HepG2 (cell line): ENCODE measurements at regions not wholly inside any gene's neighbourhood (a gene's known extent, or its start where the extent isn't known, plus 50 kb on each side); places are given as distances from the start of the nearest gene placed in this dataset.

Experiments
- ATF1 ChIP-seq: IDR thresholded peaks from 2 replicates; pipeline ENCODE4 v1.6.1; 2016; ENCODE audit warnings: mild to moderate bottlenecking, control low read depth
- CBFB ChIP-seq: sonication (generic); formaldehyde crosslinking; IDR thresholded peaks from 2 replicates; pipeline ENCODE4 v1.4.0; 2020; ENCODE audit warnings: missing genetic modification reagents
- DNMT3B ChIP-seq: conservative IDR thresholded peaks from 2 replicates; pipeline ENCODE4 v1.6.1; 2016; ENCODE audit warnings: missing biosample characterization, control low read depth
- ERF ChIP-seq: IDR thresholded peaks from 2 replicates; pipeline ENCODE4 v1.6.1; 2018; ENCODE audit warnings: missing biosample characterization, missing genetic modification reagents
- GLMP ChIP-seq: sonication (generic); formaldehyde crosslinking; IDR thresholded peaks from 2 replicates; pipeline ENCODE4 v1.9.0; 2021; ENCODE audit warnings: missing genetic modification reagents, mild to moderate bottlenecking, borderline replicate concordance
- KDM1A ChIP-seq: IDR thresholded peaks from 2 replicates; pipeline ENCODE4 v1.6.1; 2016; ENCODE audit warnings: missing compliant biosample characterization
- MAFG ChIP-seq: sonication (generic); formaldehyde crosslinking; IDR thresholded peaks from 2 replicates; pipeline ENCODE4 v1.5.1; 2020; ENCODE audit warnings: mild to moderate bottlenecking, missing genetic modification reagents
- NR2F2 ChIP-seq: IDR thresholded peaks from 2 replicates; pipeline ENCODE4 v1.6.1; 2012; ENCODE audit warnings: low read depth, inconsistent platforms, borderline replicate concordance
- PPARG ChIP-seq: conservative IDR thresholded peaks from 2 replicates; pipeline ENCODE4 v1.6.1; 2016; ENCODE audit warnings: missing biosample characterization, missing genetic modification reagents
- RELA ChIP-seq: sonication (generic); formaldehyde crosslinking; IDR thresholded peaks from 2 replicates; pipeline ENCODE4 v1.4.0; 2020; ENCODE audit warnings: missing genetic modification reagents
- SRSF1 ChIP-seq: fragments of 200-400 bp; formaldehyde crosslinking; optimal IDR thresholded peaks from 2 replicates; pipeline ENCODE3; 2017; ENCODE audit warnings: mild to moderate bottlenecking, low read depth, low read length, moderate library complexity
- TOPORS ChIP-seq: sonication (generic); formaldehyde crosslinking; IDR thresholded peaks from 2 replicates; pipeline ENCODE4 v1.8.0; 2023; ENCODE audit warnings: mild to moderate bottlenecking, missing genetic modification reagents
- ZBTB40 ChIP-seq, 2 experiments: fragments of 450-650 bp in 1 of 2; sonication (generic) in 1 of 2; formaldehyde crosslinking in 1 of 2; IDR thresholded peaks; 2 replicates each; pipeline versions ENCODE4 v1.6.1 to v1.8.0; 2016 to 2022; ENCODE audit warnings: antibody characterized with exemption in 1 of 2, mild to moderate bottlenecking in 1 of 2, missing genetic modification reagents in 1 of 2
- ZFP37 ChIP-seq: sonication (generic); formaldehyde crosslinking; IDR thresholded peaks from 2 replicates; pipeline ENCODE4 v1.4.0; 2020; ENCODE audit warnings: missing genetic modification reagents, borderline replicate concordance
- ZMYM4 ChIP-seq: sonication (generic); formaldehyde crosslinking; IDR thresholded peaks from 2 replicates; pipeline ENCODE4 v1.8.1; 2023; ENCODE audit warnings: mild to moderate bottlenecking, missing genetic modification reagents
- ZNF343 ChIP-seq: sonication (generic); formaldehyde crosslinking; IDR thresholded peaks from 2 replicates; pipeline ENCODE4 v1.4.0; 2020; ENCODE audit warnings: mild to moderate bottlenecking, missing genetic modification reagents
- ZNF501 ChIP-seq: sonication (generic); formaldehyde crosslinking; IDR thresholded peaks from 2 replicates; pipeline ENCODE4 v1.5.1; 2020; ENCODE audit warnings: mild to moderate bottlenecking, moderate library complexity, missing genetic modification reagents
- ZNF562 ChIP-seq: sonication (generic); formaldehyde crosslinking; IDR thresholded peaks from 2 replicates; pipeline ENCODE4 v1.8.0; 2022; ENCODE audit warnings: missing genetic modification reagents, borderline replicate concordance
- ZNF792 ChIP-seq: IDR thresholded peaks from 2 replicates; pipeline ENCODE4 v1.6.1; 2016
- TF ChIP-seq, protein P1 (sequence below): sonication (generic); formaldehyde crosslinking; IDR thresholded peaks from 2 replicates; pipeline ENCODE4 v1.4.0; 2020; ENCODE audit warnings: missing genetic modification reagents
- TF ChIP-seq, protein P2 (sequence below): IDR thresholded peaks from 2 replicates; pipeline ENCODE4 v1.6.1; 2012; ENCODE audit warnings: inconsistent platforms

DNA sequence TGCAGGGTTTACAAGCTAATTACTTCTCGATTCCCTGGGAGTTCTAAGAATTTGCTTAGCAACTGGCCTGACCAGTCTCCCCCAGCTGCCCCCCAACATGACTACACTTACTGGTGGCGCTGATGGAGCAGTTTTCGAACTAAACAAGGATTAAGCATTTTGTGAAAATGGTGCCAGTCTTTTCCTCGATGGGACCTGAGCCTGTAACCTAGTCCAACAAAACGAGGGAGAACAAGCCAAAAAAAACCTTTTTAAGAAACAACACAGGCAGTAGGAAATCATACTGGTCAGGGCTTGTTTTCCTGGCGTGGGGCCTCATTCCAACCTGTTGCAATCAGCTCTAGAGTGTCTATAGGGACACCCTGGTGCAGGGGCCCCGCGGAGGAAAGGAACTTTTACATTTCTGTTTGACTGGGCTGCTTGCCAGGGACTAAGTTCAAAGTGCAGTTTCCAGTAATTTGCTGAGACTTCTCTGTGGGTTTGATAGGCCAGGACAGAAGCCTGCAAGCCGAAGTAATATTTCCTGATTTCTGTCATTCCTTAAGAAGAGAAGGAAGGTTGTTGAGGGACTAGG is 158.7 kb downstream of the SPRY1 start (continued):
- TF ChIP-seq MAFG (CRISPR knock-in tag) (no peak), SRSF1 (no peak), TOPORS (CRISPR knock-in tag) (peak; percentile 78), ZNF501 (peak; percentile 57), GLMP (CRISPR knock-in tag) (no peak), ZNF792 (CRISPR knock-in tag) (peak; percentile 92), ZMYM4 (peak; percentile 93), ZBTB40 (IDR thresholded peaks at IDR 0.05) (no peak), ZBTB40 (CRISPR knock-in tag; IDR thresholded peaks at IDR 0.05) (peak; percentile 63; the same call in 1 of the 2 replicates), ZFP37 (peak; percentile 48; the same call in 1 of the 2 replicates), NR2F2 (peak; percentile 87), PPARG (CRISPR knock-in tag) (peak; percentile 76), DNMT3B (CRISPR knock-in tag) (no peak), ATF1 (CRISPR knock-in tag) (no peak), RELA (CRISPR knock-in tag) (no peak), ZNF562 (no peak), ERF (CRISPR knock-in tag) (peak; percentile 95), ZNF343 (CRISPR knock-in tag) (peak; percentile 57; the same call in 1 of the 2 replicates), CBFB (CRISPR knock-in tag) (peak; percentile 75; the same call in 1 of the 2 replicates), KDM1A (0 out of 2 replicates have a peak, but pooled peaks have one; percentile 53)
- TF ChIP-seq, protein P1, sequence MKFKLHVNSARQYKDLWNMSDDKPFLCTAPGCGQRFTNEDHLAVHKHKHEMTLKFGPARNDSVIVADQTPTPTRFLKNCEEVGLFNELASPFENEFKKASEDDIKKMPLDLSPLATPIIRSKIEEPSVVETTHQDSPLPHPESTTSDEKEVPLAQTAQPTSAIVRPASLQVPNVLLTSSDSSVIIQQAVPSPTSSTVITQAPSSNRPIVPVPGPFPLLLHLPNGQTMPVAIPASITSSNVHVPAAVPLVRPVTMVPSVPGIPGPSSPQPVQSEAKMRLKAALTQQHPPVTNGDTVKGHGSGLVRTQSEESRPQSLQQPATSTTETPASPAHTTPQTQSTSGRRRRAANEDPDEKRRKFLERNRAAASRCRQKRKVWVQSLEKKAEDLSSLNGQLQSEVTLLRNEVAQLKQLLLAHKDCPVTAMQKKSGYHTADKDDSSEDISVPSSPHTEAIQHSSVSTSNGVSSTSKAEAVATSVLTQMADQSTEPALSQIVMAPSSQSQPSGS = peak; percentile 92
- TF ChIP-seq, protein P2, sequence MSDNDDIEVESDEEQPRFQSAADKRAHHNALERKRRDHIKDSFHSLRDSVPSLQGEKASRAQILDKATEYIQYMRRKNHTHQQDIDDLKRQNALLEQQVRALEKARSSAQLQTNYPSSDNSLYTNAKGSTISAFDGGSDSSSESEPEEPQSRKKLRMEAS = peak; percentile 76; the same call in 1 of the 2 replicates
